ENCODE measurements at regions not wholly inside any gene's neighbourhood (a gene's known extent, or its start where the extent isn't known, plus 50 kb on each side); places are given as distances from the start of the nearest gene placed in this dataset.

GRCh38 chr2:12507295-12507694 lies 209.4 kb upstream of the TRIB2 start:
- no peak for TF ChIP-seq EP300 (IDR thresholded peaks at IDR 0.05)
- TF ChIP-seq POLR2A (IDR thresholded peaks at IDR 0.05): no peak
- TF ChIP-seq, protein P1, sequence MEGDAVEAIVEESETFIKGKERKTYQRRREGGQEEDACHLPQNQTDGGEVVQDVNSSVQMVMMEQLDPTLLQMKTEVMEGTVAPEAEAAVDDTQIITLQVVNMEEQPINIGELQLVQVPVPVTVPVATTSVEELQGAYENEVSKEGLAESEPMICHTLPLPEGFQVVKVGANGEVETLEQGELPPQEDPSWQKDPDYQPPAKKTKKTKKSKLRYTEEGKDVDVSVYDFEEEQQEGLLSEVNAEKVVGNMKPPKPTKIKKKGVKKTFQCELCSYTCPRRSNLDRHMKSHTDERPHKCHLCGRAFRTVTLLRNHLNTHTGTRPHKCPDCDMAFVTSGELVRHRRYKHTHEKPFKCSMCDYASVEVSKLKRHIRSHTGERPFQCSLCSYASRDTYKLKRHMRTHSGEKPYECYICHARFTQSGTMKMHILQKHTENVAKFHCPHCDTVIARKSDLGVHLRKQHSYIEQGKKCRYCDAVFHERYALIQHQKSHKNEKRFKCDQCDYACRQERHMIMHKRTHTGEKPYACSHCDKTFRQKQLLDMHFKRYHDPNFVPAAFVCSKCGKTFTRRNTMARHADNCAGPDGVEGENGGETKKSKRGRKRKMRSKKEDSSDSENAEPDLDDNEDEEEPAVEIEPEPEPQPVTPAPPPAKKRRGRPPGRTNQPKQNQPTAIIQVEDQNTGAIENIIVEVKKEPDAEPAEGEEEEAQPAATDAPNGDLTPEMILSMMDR (IDR thresholded peaks at IDR 0.05): no peak

All from tibial nerve (tissue), 4 donors.